Osteoblast (primary cell): ENCODE measurements at regions not wholly inside any gene's neighbourhood (a gene's known extent, or its start where the extent isn't known, plus 50 kb on each side); places are given as distances from the start of the nearest gene placed in this dataset.

Experiments
- DNase-seq: peaks from one replicate; pipeline ENCODE4 v3.0.0; 2011; ENCODE audit warnings: low spot score, mixed read lengths; ENCODE audit not compliant: insufficient read length; ENCODE audit errors: missing footprints
- H2AFZ ChIP-seq: 2 replicates; pipeline ENCODE4 v1.6.0; 2011; ENCODE audit warnings: mild to moderate bottlenecking, low read length
- H3K27ac ChIP-seq: 2 replicates; pipeline ENCODE4 v1.5.1; 2011; ENCODE audit warnings: mild to moderate bottlenecking, low read depth, low read length, moderate library complexity
- H3K27me3 ChIP-seq: 2 replicates; pipeline ENCODE4 v1.6.0; 2012; ENCODE audit warnings: mild to moderate bottlenecking, control low read depth, inconsistent platforms, low read length, moderate library complexity; ENCODE audit not compliant: insufficient read depth
- H3K36me3 ChIP-seq: 2 replicates; pipeline ENCODE4 v1.5.1; 2011; ENCODE audit warnings: mild to moderate bottlenecking, low read length, control low read depth, moderate library complexity; ENCODE audit not compliant: insufficient read depth
- H3K4me1 ChIP-seq: 2 replicates; pipeline ENCODE4 v1.5.1; 2011; ENCODE audit warnings: mild to moderate bottlenecking, low read length, control low read depth, moderate library complexity; ENCODE audit not compliant: insufficient read depth
- H3K4me2 ChIP-seq: 2 replicates; pipeline ENCODE4 v1.6.0; 2011; ENCODE audit warnings: mild to moderate bottlenecking, low read length; ENCODE audit not compliant: insufficient read depth
- H3K4me3 ChIP-seq: fragments of 200-600 bp; sonication (generic); 3 replicates; pipeline ENCODE4 v1.5.1; 2012; ENCODE audit warnings: mild to moderate bottlenecking, low read length, inconsistent platforms; ENCODE audit not compliant: insufficient read depth
- H3K79me2 ChIP-seq: 2 replicates; pipeline ENCODE4 v1.6.0; 2012; ENCODE audit warnings: mild to moderate bottlenecking, low read length, control low read depth, inconsistent platforms; ENCODE audit not compliant: insufficient read depth
- H3K9me3 ChIP-seq: 2 replicates; pipeline ENCODE4 v1.5.1; 2011; ENCODE audit warnings: low read depth, low read length, control low read depth
- H4K20me1 ChIP-seq: 2 replicates; pipeline ENCODE4 v1.6.0; 2012; ENCODE audit warnings: mild to moderate bottlenecking, low read length, control low read depth; ENCODE audit not compliant: insufficient read depth
- TF ChIP-seq, protein P1 (sequence below): IDR thresholded peaks from 2 replicates; pipeline ENCODE4 v1.5.1; 2011; ENCODE audit warnings: mild to moderate bottlenecking, low read depth, low read length, moderate library complexity; ENCODE audit errors: extremely low read depth

DNA sequence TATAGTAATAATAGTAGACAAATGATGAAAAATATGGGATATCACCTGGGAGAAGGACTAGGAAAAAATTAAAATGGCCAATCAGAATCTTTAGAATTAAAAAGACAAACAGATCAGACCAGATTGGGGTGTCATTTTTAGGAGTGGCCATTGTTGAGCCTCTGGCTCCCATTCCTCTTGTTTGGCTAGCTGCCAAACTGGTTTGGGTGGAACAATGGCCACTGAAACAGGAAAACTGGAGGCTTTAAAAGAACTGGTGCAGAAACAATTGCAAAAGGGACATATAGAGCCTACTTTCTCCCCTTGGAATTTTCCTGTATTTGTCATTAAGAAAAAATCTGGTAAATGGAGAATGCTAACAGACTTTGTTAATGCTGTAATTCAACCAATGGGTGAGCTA, 294.8 kb upstream of the DKK2 start:
- H3K9me3 ChIP-seq = no peaks in the 10 kb centered on the region
- H3K4me2 ChIP-seq = no peak overlapping the region
- no peaks in the 10 kb centered on the region for H3K27me3 ChIP-seq
- H3K36me3 ChIP-seq = no peaks in the 10 kb centered on the region
- no peaks in the 10 kb centered on the region for H3K4me1 ChIP-seq
- TF ChIP-seq, protein P1, sequence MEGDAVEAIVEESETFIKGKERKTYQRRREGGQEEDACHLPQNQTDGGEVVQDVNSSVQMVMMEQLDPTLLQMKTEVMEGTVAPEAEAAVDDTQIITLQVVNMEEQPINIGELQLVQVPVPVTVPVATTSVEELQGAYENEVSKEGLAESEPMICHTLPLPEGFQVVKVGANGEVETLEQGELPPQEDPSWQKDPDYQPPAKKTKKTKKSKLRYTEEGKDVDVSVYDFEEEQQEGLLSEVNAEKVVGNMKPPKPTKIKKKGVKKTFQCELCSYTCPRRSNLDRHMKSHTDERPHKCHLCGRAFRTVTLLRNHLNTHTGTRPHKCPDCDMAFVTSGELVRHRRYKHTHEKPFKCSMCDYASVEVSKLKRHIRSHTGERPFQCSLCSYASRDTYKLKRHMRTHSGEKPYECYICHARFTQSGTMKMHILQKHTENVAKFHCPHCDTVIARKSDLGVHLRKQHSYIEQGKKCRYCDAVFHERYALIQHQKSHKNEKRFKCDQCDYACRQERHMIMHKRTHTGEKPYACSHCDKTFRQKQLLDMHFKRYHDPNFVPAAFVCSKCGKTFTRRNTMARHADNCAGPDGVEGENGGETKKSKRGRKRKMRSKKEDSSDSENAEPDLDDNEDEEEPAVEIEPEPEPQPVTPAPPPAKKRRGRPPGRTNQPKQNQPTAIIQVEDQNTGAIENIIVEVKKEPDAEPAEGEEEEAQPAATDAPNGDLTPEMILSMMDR = no peak
- H3K4me3 ChIP-seq = no peak overlapping the region
- H2AFZ ChIP-seq = no peak overlapping the region
- H3K79me2 ChIP-seq = no peaks in the 10 kb centered on the region
- H4K20me1 ChIP-seq = no peaks in the 10 kb centered on the region
- no peak for DNase-seq
- no peak overlapping the region for H3K27ac ChIP-seq

GRCh38 chr4:107319386-107319785, 283.3 kb upstream of the DKK2 start:
- H3K4me1 ChIP-seq = no peaks in the 10 kb centered on the region
- H3K27ac ChIP-seq = no peak overlapping the region
- H2AFZ ChIP-seq = no peak overlapping the region
- TF ChIP-seq, protein P1 = no peak
- no peak for DNase-seq
- no peaks in the 10 kb centered on the region for H4K20me1 ChIP-seq
- no peak overlapping the region for H3K4me2 ChIP-seq
- no peaks in the 10 kb centered on the region for H3K9me3 ChIP-seq
- peaks cover 4% of the 10 kb centered on the region for H3K27me3 ChIP-seq
- H3K79me2 ChIP-seq = no peaks in the 10 kb centered on the region
- no peak overlapping the region for H3K4me3 ChIP-seq
- no peaks in the 10 kb centered on the region for H3K36me3 ChIP-seq

DNA sequence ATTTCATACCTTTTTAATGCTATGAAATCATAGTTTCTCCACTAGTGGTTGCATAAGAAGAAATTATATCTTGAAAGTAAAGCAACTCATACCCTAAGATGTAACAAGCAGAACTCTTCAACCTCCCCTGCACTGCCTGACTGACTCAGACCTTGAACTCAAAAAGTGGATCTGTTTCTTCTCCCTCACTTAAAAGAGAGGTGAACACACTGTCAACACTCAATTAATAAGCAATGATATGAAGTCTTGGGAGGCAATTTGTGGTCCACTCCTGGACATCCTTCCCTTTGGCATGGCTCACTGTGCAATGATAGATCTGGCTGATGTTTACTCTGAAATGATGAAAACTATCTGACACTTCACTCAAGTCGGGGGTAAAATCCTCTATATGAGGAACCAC, 282.0 kb upstream of the DKK2 start:
- TF ChIP-seq, protein P1 = no peak
- Histone ChIP-seq H3K27me3 (peaks cover 4% of the 10 kb centered on the region), H3K4me2 (no peak overlapping the region), H2AFZ (no peak overlapping the region), H3K4me1 (no peaks in the 10 kb centered on the region), H3K36me3 (no peaks in the 10 kb centered on the region), H3K27ac (no peak overlapping the region), H3K79me2 (no peaks in the 10 kb centered on the region), H3K9me3 (no peaks in the 10 kb centered on the region), H3K4me3 (no peak overlapping the region), H4K20me1 (no peaks in the 10 kb centered on the region)
- DNase-seq = no peak

GRCh38 chr4:107317611-107318010, 281.5 kb upstream of the DKK2 start:
- no peak overlapping the region for H2AFZ ChIP-seq
- H3K27ac ChIP-seq = no peak overlapping the region
- no peaks in the 10 kb centered on the region for H3K36me3 ChIP-seq
- peaks cover 4% of the 10 kb centered on the region for H3K27me3 ChIP-seq
- no peaks in the 10 kb centered on the region for H4K20me1 ChIP-seq
- H3K4me2 ChIP-seq = no peak overlapping the region
- H3K4me1 ChIP-seq = no peaks in the 10 kb centered on the region
- TF ChIP-seq, protein P1 = no peak
- no peak overlapping the region for H3K4me3 ChIP-seq
- DNase-seq = no peak
- no peaks in the 10 kb centered on the region for H3K79me2 ChIP-seq
- H3K9me3 ChIP-seq = no peaks in the 10 kb centered on the region
